PC-3 (cell line): ENCODE measurements at regions not wholly inside any gene's neighbourhood (a gene's known extent, or its start where the extent isn't known, plus 50 kb on each side); places are given as distances from the start of the nearest gene placed in this dataset.

ENCODE experiments used
- ATAC-seq: fragments of 200-7000 bp; cut with Tn5 transposase; 2 replicates; pipeline ENCODE4 v1.9.1; 2020; ENCODE audit warnings: mild to moderate bottlenecking, moderate library complexity
- BruUV-seq: library from RNA; stranded (reverse); fragments of 400-500 nt; replicated peaks from 2 replicates; lab custom pipeline; 2021; lab: Mats Ljungman, UMichigan
- CTCF ChIA-PET: fragments of 300-600 bp; sonication (Branson Sonifier 250); formaldehyde crosslinking; loops from one replicate; lab custom pipeline; 2022; ENCODE audit warnings: antibody characterized with exemption; lab: Charles Lee
- POLR2A ChIA-PET: fragments of 300-600 bp; sonication (Branson Sonifier 250); formaldehyde crosslinking; loops from one replicate; lab custom pipeline; 2022; ENCODE audit warnings: antibody characterized with exemption; ENCODE audit not compliant: unreplicated experiment; lab: Charles Lee
- DNase-seq: peaks from one replicate; pipeline ENCODE4 v3.0.0-alpha.2; 2015
- H2AFZ ChIP-seq: fragments of 300-600 bp; sonication (generic); 2 replicates; pipeline ENCODE4 v1.6.0; 2016; ENCODE audit warnings: antibody characterized with exemption, low read length
- H3F3A ChIP-seq: fragments of 300-600 bp; sonication (generic); one replicate; pipeline ENCODE4 v1.6.0; 2017; ENCODE audit warnings: antibody characterized with exemption, low read length, control low read depth, mild to moderate bottlenecking; ENCODE audit not compliant: unreplicated experiment
- H3K27ac ChIP-seq: fragments of 300-600 bp; sonication (generic); 2 replicates; pipeline ENCODE4 v1.5.1; 2016; ENCODE audit warnings: mild to moderate bottlenecking, low read length
- H3K27me3 ChIP-seq: fragments of 300-600 bp; sonication (generic); 2 replicates; pipeline ENCODE4 v1.6.1; 2016; ENCODE audit warnings: low read length, mixed read lengths
- H3K36me3 ChIP-seq: fragments of 300-600 bp; sonication (generic); 2 replicates; pipeline ENCODE4 v1.6.1; 2016; ENCODE audit warnings: low read depth, mixed run types, low read length, mixed read lengths
- H3K4me1 ChIP-seq: fragments of 300-600 bp; sonication (generic); 2 replicates; pipeline ENCODE4 v1.5.1; 2016; ENCODE audit warnings: low read length; ENCODE audit not compliant: insufficient read depth
- H3K4me2 ChIP-seq: fragments of 300-600 bp; sonication (generic); 2 replicates; pipeline ENCODE4 v1.6.0; 2016; ENCODE audit warnings: low read length
- H3K4me3 ChIP-seq: fragments of 300-600 bp; sonication (generic); 2 replicates; pipeline ENCODE4 v1.5.1; 2016; ENCODE audit warnings: mild to moderate bottlenecking, low read length, mixed read lengths
- H3K79me2 ChIP-seq: fragments of 300-600 bp; sonication (generic); 2 replicates; pipeline ENCODE4 v1.6.1; 2017; ENCODE audit warnings: low read length, mixed read lengths
- H3K9ac ChIP-seq: fragments of 300-600 bp; sonication (generic); 2 replicates; pipeline ENCODE4 v1.6.0; 2016; ENCODE audit warnings: mild to moderate bottlenecking, low read length
- H3K9me2 ChIP-seq: fragments of 300-600 bp; sonication (generic); replicated peaks from 2 replicates; pipeline ENCODE4 v1.6.1; 2016; ENCODE audit warnings: mixed run types, low read length, mixed read lengths
- H3K9me3 ChIP-seq: fragments of 300-600 bp; sonication (generic); 2 replicates; pipeline ENCODE4 v1.6.1; 2016; ENCODE audit warnings: low read length, mixed read lengths
- H4K20me1 ChIP-seq: fragments of 300-600 bp; sonication (generic); 2 replicates; pipeline ENCODE4 v1.6.1; 2016; ENCODE audit warnings: low read length, mixed read lengths
- CTCF ChIP-seq: fragments of 300-600 bp; sonication (generic); conservative IDR thresholded peaks from 2 replicates; pipeline ENCODE4 v1.5.1; 2017; ENCODE audit warnings: antibody characterized with exemption, low read depth, mild to moderate bottlenecking, low read length
- EZH2 ChIP-seq: fragments of 300-600 bp; sonication (generic); IDR thresholded peaks from one replicate; pipeline ENCODE4 v1.6.1; 2017; ENCODE audit warnings: antibody characterized with exemption, mild to moderate bottlenecking, low read length; ENCODE audit not compliant: unreplicated experiment
- EZH2phosphoT487 ChIP-seq: fragments of 300-600 bp; sonication (generic); IDR thresholded peaks from 2 replicates; pipeline ENCODE4 v1.6.1; 2018; ENCODE audit warnings: mild to moderate bottlenecking, antibody characterized with exemption, low read length, borderline replicate concordance
- intact Hi-C: fragments of 100-400 bp; cut with micrococcal nuclease; formaldehyde crosslinking; loops from 2 replicates; pipeline ENCODE4 v1.9.0; 2023

GRCh38 chr5:38681029-38681706 is 124.7 kb upstream of the LIFR start:
- Histone ChIP-seq H4K20me1 (no peaks in the 10 kb centered on the region), H3K9me3 (no peaks in the 10 kb centered on the region), H3K27me3 (no peaks in the 10 kb centered on the region), H3K4me1 (no peaks in the 10 kb centered on the region), H3K79me2 (no peaks in the 10 kb centered on the region), H3K27ac (no peak overlapping the region), H2AFZ (no peak overlapping the region), H3F3A (no peaks in the 10 kb centered on the region), H3K9ac (no peak overlapping the region), H3K4me2 (no peak overlapping the region), H3K9me2 (no peaks in the 10 kb centered on the region), H3K4me3 (no peak overlapping the region), H3K36me3 (no peaks in the 10 kb centered on the region)
- ATAC-seq (no peak), DNase-seq (no peak)
- intact Hi-C loops: no loop called here
- TF ChIP-seq CTCF: no peak
- TF ChIP-seq EZH2: no peak
- no peak for TF ChIP-seq EZH2phosphoT487
- no TSS peak for BruUV-seq
- ChIA-PET CTCF (no interaction called here), POLR2A (no interaction called here)

DNA sequence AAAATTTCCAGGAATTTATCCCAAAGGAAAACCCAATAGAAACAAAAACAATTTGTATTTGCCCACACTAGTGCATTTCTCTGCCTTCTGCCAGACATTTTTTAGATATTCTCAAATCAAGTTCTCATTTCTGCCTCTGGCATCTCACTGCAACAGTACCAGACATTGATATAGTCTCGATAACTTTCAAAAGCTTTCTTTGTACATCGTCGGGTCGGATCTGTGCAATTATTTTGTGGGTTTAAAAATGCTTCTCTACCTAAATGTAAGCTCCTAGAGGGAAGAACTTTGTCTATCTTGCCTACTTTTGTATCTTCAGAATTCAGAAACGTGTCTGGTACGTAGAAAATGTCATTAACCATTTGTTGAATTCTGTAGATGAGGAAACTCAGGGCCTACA is 125.5 kb upstream of the LIFR start:
- no peaks in the 10 kb centered on the region for H3K36me3 ChIP-seq
- TF ChIP-seq EZH2: no peak
- TF ChIP-seq EZH2phosphoT487: no peak
- no peak for TF ChIP-seq CTCF
- no peaks in the 10 kb centered on the region for H3K79me2 ChIP-seq
- H2AFZ ChIP-seq: no peak overlapping the region
- BruUV-seq: no TSS peak
- no peaks in the 10 kb centered on the region for H3K27me3 ChIP-seq
- ChIA-PET CTCF (interaction anchor here (0.6 kb wide), 1 partner anchor 15 kb away, joined by 3 read pairs; no protein-coding TSS in a partner anchor), POLR2A (interaction anchor here (0.6 kb wide), 1 partner anchor 265 kb away, joined by 5 read pairs; no protein-coding TSS in a partner anchor)
- intact Hi-C loops: no loop called here
- no peaks in the 10 kb centered on the region for H3F3A ChIP-seq
- H3K9ac ChIP-seq: no peak overlapping the region
- no peaks in the 10 kb centered on the region for H4K20me1 ChIP-seq
- ATAC-seq (no peak), DNase-seq (no peak)
- H3K4me1 ChIP-seq: no peaks in the 10 kb centered on the region
- H3K4me2 ChIP-seq: no peak overlapping the region
- H3K27ac ChIP-seq: no peak overlapping the region
- no peaks in the 10 kb centered on the region for H3K9me2 ChIP-seq
- H3K4me3 ChIP-seq: no peak overlapping the region
- H3K9me3 ChIP-seq: no peaks in the 10 kb centered on the region

GRCh38 chr5:38686658-38687057 is 130.2 kb upstream of the LIFR start:
- H4K20me1 ChIP-seq: no peaks in the 10 kb centered on the region
- ATAC-seq (no peak), DNase-seq (no peak)
- H3K27me3 ChIP-seq: no peaks in the 10 kb centered on the region
- no peak overlapping the region for H3K9ac ChIP-seq
- ChIA-PET CTCF (no interaction called here), POLR2A (no interaction called here)
- BruUV-seq: no TSS peak
- no peaks in the 10 kb centered on the region for H3K79me2 ChIP-seq
- no peak overlapping the region for H2AFZ ChIP-seq
- H3K4me1 ChIP-seq: no peaks in the 10 kb centered on the region
- H3K27ac ChIP-seq: no peak overlapping the region
- TF ChIP-seq EZH2: no peak
- TF ChIP-seq EZH2phosphoT487: no peak
- TF ChIP-seq CTCF: no peak
- H3K36me3 ChIP-seq: no peaks in the 10 kb centered on the region
- H3K9me2 ChIP-seq: no peaks in the 10 kb centered on the region
- no peaks in the 10 kb centered on the region for H3F3A ChIP-seq
- H3K9me3 ChIP-seq: no peaks in the 10 kb centered on the region
- no peak overlapping the region for H3K4me3 ChIP-seq
- intact Hi-C loops: no loop called here
- no peak overlapping the region for H3K4me2 ChIP-seq
